Hepatocyte (in vitro differentiated cells): ENCODE measurements at regions not wholly inside any gene's neighbourhood (a gene's known extent, or its start where the extent isn't known, plus 50 kb on each side); places are given as distances from the start of the nearest gene placed in this dataset.

ENCODE experiments used
- DNase-seq: peaks from one replicate; pipeline ENCODE4 v3.0.0-alpha.2; 2016; ENCODE audit warnings: low spot score
- H2AFZ ChIP-seq: fragments of 200-600 bp; sonication (generic); 2 replicates; pipeline ENCODE4 v1.6.0; 2016; ENCODE audit warnings: antibody characterized with exemption, mild to moderate bottlenecking
- H3K27ac ChIP-seq: fragments of 200-600 bp; sonication (generic); 2 replicates; pipeline ENCODE4 v1.5.1; 2016; ENCODE audit warnings: mild to moderate bottlenecking
- H3K27me3 ChIP-seq: fragments of 200-600 bp; sonication (generic); 2 replicates; pipeline ENCODE4 v1.6.1; 2016
- H3K36me3 ChIP-seq: fragments of 200-600 bp; sonication (generic); replicated peaks from 2 replicates; pipeline ENCODE4 v1.5.1; 2016; ENCODE audit warnings: low read depth; ENCODE audit not compliant: insufficient read depth
- H3K4me1 ChIP-seq: fragments of 200-600 bp; sonication (generic); 2 replicates; pipeline ENCODE4 v1.5.1; 2016; ENCODE audit warnings: mild to moderate bottlenecking, moderate library complexity; ENCODE audit not compliant: insufficient read depth
- H3K4me2 ChIP-seq: fragments of 200-600 bp; sonication (generic); 2 replicates; pipeline ENCODE4 v1.6.0; 2016
- H3K4me3 ChIP-seq: fragments of 200-600 bp; sonication (generic); 2 replicates; pipeline ENCODE4 v1.5.1; 2016; ENCODE audit warnings: mild to moderate bottlenecking
- H3K79me2 ChIP-seq: fragments of 200-600 bp; sonication (generic); 2 replicates; pipeline ENCODE4 v1.6.0; 2017; ENCODE audit warnings: mild to moderate bottlenecking
- H3K9me2 ChIP-seq: fragments of 200-600 bp; sonication (generic); replicated peaks from 2 replicates; pipeline ENCODE4 v1.6.0; 2017; ENCODE audit warnings: mild to moderate bottlenecking; ENCODE audit not compliant: insufficient read depth
- H3K9me3 ChIP-seq: fragments of 200-600 bp; sonication (generic); 2 replicates; pipeline ENCODE4 v1.5.1; 2016; ENCODE audit warnings: low read depth, mild to moderate bottlenecking
- H4K20me1 ChIP-seq: fragments of 200-600 bp; sonication (generic); 2 replicates; pipeline ENCODE4 v1.6.0; 2016; ENCODE audit warnings: mild to moderate bottlenecking; ENCODE audit not compliant: insufficient read depth, poor library complexity, severe bottlenecking
- CTCF ChIP-seq: fragments of 200-600 bp; sonication (generic); IDR thresholded peaks from 2 replicates; pipeline ENCODE4 v1.5.1; 2016; ENCODE audit warnings: antibody characterized with exemption, mild to moderate bottlenecking; ENCODE audit not compliant: poor library complexity
- EZH2 ChIP-seq: fragments of 200-600 bp; sonication (generic); IDR thresholded peaks from 2 replicates; pipeline ENCODE4 v1.6.1; 2016; ENCODE audit warnings: antibody characterized with exemption, mild to moderate bottlenecking, borderline replicate concordance
- EZH2phosphoT487 ChIP-seq: fragments of 200-600 bp; sonication (generic); IDR thresholded peaks from one replicate; pipeline ENCODE4 v1.6.1; 2018; ENCODE audit warnings: antibody characterized with exemption, mild to moderate bottlenecking, low read depth, moderate library complexity; ENCODE audit not compliant: unreplicated experiment, severe bottlenecking
- WGBS: methylation state at CpG from one replicate; pipeline ENCODE4 v1.1.6; 2016; ENCODE audit warnings: low lambda C conversion rate; ENCODE audit errors: missing lambda C conversion rate; 5-methylcytosine and 5-hydroxymethylcytosine counted together

GRCh38 chr1:239311331-239311730 lies 75.0 kb upstream of the CHRM3 start:
- Histone ChIP-seq H3K4me1 (no peaks in the 10 kb centered on the region), H3K27ac (no peak overlapping the region), H3K79me2 (no peaks in the 10 kb centered on the region), H3K9me2 (no peaks in the 10 kb centered on the region), H2AFZ (no peak overlapping the region), H3K9me3 (no peaks in the 10 kb centered on the region), H3K4me3 (no peak overlapping the region), H3K36me3 (no peaks in the 10 kb centered on the region), H3K4me2 (no peak overlapping the region), H3K27me3 (no peaks in the 10 kb centered on the region), H4K20me1 (no peaks in the 10 kb centered on the region)
- WGBS = 80% methylated on average over 5 of the region's 5 CpGs
- TF ChIP-seq EZH2phosphoT487 (no peak), CTCF (no peak), EZH2 (no peak)
- no peak for DNase-seq

GRCh38 chr1:239308701-239309333 lies 77.6 kb upstream of the CHRM3 start:
- Histone ChIP-seq H3K9me3 (no peaks in the 10 kb centered on the region), H3K4me2 (no peak overlapping the region), H3K27ac (no peak overlapping the region), H3K27me3 (no peaks in the 10 kb centered on the region), H3K79me2 (no peaks in the 10 kb centered on the region), H3K9me2 (no peaks in the 10 kb centered on the region), H2AFZ (no peak overlapping the region), H3K36me3 (no peaks in the 10 kb centered on the region), H3K4me3 (no peak overlapping the region), H3K4me1 (no peaks in the 10 kb centered on the region), H4K20me1 (no peaks in the 10 kb centered on the region)
- peak; percentile 58 for DNase-seq
- TF ChIP-seq EZH2 = no peak
- TF ChIP-seq CTCF = peak; percentile 57
- 34% methylated on average over 6 of the region's 6 CpGs for WGBS

- Histone ChIP-seq H3K36me3 (no peaks in the 10 kb centered on the region), H2AFZ (no peak overlapping the region), H4K20me1 (no peaks in the 10 kb centered on the region), H3K9me3 (no peaks in the 10 kb centered on the region), H3K27ac (no peak overlapping the region), H3K27me3 (no peaks in the 10 kb centered on the region), H3K9me2 (no peaks in the 10 kb centered on the region), H3K4me1 (no peaks in the 10 kb centered on the region), H3K4me3 (no peak overlapping the region), H3K4me2 (no peak overlapping the region), H3K79me2 (no peaks in the 10 kb centered on the region)
- TF ChIP-seq EZH2 (no peak), EZH2phosphoT487 (no peak), CTCF (no peak)
- 50% methylated on average over 2 of the region's 2 CpGs for WGBS
- DNase-seq = no peak
Measured at GRCh38 chr1:239307886-239308285, 78.5 kb upstream of the CHRM3 start.

GRCh38 chr1:239306426-239306825 lies 79.9 kb upstream of the CHRM3 start:
- no peaks in the 10 kb centered on the region for H3K27me3 ChIP-seq
- no peaks in the 10 kb centered on the region for H3K79me2 ChIP-seq
- WGBS = 31% methylated on average over 5 of the region's 5 CpGs
- no peaks in the 10 kb centered on the region for H3K9me2 ChIP-seq
- no peaks in the 10 kb centered on the region for H3K9me3 ChIP-seq
- no peaks in the 10 kb centered on the region for H4K20me1 ChIP-seq
- peak overlapping the region; percentile 24 for H3K4me2 ChIP-seq
- no peak overlapping the region for H3K27ac ChIP-seq
- DNase-seq = no peak
- no peak overlapping the region for H2AFZ ChIP-seq
- no peak overlapping the region for H3K4me3 ChIP-seq
- H3K4me1 ChIP-seq = no peaks in the 10 kb centered on the region
- H3K36me3 ChIP-seq = no peaks in the 10 kb centered on the region
- TF ChIP-seq EZH2phosphoT487 (no peak), CTCF (no peak), EZH2 (no peak)
